ENCODE measurements at regions not wholly inside any gene's neighbourhood (a gene's known extent, or its start where the extent isn't known, plus 50 kb on each side); places are given as distances from the start of the nearest gene placed in this dataset.

DNA sequence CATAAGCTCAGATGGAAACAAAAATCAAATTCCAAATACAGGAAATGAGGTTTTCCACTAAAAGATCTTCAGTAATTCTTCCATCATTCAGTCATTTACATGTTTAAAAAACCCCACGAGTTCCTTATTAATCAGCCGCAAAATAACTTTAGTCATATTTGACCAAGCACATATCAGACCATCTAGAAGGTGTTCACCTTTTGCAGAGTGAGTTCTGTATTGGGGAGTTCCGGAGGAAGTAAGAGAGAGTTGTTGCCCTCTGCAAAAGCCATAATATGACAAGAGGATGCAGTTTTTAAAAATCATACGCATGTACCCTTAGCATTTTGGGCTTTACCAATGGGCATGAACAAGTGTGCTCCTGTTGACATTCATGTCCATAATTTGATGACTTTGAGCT is 61.6 kb downstream of the CCR1 start:
- intact Hi-C loops (cut with DNase I) = no loop called here
- no peak for DNase-seq (ENCODE audit: low spot score)

DNA sequence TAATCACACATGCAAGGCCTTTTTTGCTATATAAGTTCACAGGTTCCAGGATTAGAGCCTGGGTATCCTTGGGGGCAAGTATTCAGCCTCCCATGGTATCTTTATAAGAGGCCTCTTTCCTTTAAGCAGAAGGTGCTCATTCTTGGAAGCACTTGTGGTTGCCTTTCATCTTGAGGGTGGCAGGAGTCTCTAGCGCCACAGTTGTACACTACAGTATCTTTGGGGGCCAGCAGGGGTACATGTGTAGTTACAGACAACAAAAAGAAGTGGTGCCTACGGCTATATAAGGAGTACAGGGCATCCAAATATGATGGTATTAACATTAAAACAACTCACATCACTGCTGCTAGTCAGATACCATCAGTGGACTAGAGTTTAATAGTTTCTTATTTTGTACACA is 62.1 kb downstream of the CCR1 start:
- intact Hi-C loops (cut with DNase I) = no loop called here
- DNase-seq (ENCODE audit: low spot score) = no peak

DNA sequence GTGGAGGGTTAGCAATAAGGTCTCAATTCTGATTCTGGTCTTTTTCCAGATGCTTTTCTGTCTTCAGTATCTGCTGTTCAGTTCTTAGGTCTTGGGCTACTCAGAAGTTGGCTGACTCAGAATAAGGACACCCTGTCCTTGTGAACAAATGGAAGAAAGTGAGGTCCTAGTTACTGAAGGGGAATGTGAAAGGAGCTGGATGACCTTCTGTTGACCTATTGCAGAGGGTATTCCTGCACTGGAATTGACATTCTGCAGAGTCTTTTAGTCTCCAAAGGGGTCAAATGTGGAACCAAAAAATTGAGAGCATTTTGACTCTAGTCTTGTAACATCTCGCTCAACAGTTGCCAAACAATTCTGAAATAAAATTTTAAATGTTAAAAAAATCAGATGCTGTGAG is 63.0 kb downstream of the CCR1 start:
- no peak for DNase-seq (ENCODE audit: low spot score)
- intact Hi-C loops (cut with DNase I) = no loop called here

DNA sequence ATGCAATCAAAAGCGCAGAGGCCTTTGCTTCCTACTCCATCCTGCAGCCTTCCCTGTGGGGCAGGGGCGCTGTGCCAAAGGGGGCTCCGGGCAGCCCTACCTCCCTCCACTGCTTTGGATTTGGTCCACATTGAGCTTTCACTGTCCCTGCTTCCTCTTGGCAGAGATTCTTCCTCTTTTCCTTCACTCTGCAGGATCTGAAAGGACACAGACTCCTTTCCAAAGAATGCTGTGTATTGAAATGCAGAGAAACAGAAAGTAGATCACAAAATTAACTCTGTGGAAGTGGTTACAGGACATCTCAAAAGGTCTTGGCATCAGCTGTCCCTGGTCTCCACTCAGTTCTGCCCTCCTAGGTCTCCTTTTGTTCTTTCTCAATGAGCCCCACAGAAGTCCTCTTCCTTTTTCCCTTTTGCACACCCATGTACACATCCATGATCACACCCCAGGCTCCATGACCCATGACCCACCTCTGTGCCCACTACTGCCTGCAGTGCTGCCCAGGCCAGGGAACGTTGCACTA is 64.1 kb downstream of the CCR1 start:
- no peak for DNase-seq (ENCODE audit: low spot score)

DNA sequence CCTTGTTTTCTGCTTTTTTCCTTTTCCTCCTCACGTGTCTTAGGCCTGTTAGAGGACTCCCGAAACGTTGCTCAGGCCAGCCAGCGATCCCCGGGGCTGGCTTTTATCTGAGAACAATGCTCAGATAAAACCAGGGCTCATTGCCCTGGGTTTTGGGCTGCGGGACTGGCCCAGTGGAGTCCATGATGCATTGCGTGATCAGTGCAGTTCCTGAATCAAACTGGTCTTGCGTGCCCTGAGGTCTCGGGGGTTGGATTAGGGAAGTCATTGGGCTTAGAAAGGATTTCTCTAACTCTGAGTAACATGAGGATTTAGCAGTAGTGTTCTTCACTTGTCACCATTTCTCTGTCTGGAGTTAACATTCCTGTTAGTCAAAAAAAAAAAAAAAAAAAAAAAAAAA is 66.3 kb downstream of the CCR1 start:
- DNase-seq (ENCODE audit: low spot score) = no peak
- intact Hi-C loops (cut with DNase I) = no loop called here

More for the DNA sequence above, 64.1 kb downstream of the CCR1 start:
- intact Hi-C loops (cut with DNase I) = no loop called here

DNA sequence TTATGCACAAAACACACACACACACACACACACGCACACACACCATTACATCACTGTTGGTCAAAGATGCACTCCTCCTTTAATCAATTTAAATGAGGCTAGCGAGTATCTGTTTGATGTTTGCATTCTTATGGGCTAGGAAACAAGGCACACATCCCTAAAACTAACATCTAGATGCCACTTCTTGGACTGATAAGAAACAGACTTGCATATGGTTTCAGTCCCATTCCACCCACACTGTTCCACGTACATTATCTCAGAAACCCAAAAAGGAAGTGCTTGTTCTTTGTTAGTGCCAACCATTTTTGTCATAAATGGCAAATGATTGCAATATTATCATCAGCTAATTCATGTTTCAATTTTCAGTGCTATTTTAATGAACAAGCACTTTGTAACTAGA is 69.5 kb downstream of the CCR1 start:
- DNase-seq (ENCODE audit: low spot score) = no peak
- intact Hi-C loops (cut with DNase I) = no loop called here

DNA sequence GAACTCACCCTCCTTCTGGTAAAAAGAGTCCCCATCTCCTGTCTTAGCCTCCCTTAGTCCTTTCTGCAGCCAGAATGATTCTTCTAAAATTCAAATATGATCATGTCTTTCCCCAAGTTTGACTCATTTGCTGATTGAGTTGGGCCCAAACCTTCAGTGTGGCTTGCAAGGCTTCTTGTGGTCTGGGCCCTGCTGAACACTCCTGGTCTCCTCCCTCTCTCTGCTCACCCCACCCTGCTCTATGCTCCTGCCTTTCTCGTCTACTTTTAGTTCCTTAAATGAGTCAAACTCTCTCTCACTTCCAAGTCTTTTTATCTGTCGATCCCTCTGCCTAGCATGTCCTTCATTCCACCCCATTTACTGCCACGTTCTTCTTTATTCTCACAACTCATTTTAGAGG is 72.6 kb downstream of the CCR1 start:
- DNase-seq (ENCODE audit: low spot score) = no peak
- intact Hi-C loops (cut with DNase I) = no loop called here

DNA sequence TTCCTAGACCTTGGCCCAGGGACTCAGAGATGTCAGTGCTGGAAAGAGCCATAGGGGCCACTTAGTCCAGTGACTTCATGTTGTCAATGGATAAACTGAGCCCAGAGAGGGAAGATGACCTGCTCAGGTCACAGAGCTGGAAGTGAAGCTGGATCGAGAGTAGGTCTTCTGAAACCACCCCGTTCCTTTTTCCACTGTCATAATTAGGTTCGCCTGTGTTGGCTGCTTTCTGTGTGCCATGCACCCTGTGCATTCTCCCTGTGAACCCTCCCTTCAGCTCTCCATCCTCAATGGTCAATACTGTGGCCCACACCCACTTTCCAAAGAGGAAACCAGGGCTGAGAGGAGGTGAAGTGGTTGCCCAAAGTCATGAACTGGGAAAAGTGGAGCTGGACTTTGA is 74.8 kb downstream of the CCR1 start:
- no peak for DNase-seq (ENCODE audit: low spot score)
- intact Hi-C loops (cut with DNase I) = no loop called here

DNA sequence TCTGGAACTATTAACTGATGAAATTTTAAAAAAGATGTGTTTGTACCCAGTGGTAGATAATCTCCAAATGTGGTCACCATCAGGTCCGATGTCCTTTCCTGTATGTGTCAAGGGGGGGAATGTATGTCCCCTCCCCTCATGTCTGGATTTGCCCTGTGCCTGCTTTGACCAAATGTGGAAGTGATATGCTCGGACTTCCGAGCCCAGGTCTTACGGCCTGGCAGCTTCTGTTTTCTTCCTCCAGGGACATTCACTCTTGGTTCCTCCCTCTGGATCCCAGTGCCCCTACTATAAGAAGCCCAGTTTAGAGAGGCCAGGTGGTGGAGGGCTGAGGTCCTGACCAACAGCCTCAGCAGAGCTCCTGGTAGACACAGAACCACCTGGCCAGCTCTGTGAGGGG is 75.5 kb downstream of the CCR1 start:
- intact Hi-C loops (cut with DNase I) = no loop called here
- no peak for DNase-seq (ENCODE audit: low spot score)

DNA sequence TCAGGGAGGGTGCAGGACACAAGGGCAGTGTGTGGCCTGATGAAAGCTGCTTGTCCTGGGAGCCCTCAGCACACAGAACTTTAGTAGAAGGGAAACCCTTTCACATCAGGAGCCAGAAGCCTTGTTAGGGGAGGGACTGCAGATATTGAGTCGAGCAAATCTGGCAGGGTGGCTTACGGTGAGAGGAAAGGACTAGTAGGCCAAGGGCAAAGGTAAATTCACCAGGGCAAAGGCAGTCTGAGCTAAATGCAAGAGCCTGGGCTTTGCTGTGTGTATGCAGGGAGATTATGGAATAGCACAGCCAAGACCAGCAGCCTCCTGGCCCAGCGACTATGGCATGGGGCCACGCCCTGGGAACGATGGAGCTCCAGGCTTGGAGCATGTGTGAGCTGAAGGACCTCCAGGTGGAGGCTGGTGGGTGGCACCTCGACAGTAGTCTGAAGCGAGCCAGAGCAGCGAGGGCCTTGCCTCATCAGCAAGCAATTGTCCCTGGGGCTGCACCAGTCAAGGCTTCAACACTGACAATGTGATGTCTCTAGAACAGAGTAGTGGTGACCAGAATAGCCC is 76.1 kb downstream of the CCR1 start:
- intact Hi-C loops (cut with DNase I) = no loop called here
- DNase-seq (ENCODE audit: low spot score) = no peak

DNA sequence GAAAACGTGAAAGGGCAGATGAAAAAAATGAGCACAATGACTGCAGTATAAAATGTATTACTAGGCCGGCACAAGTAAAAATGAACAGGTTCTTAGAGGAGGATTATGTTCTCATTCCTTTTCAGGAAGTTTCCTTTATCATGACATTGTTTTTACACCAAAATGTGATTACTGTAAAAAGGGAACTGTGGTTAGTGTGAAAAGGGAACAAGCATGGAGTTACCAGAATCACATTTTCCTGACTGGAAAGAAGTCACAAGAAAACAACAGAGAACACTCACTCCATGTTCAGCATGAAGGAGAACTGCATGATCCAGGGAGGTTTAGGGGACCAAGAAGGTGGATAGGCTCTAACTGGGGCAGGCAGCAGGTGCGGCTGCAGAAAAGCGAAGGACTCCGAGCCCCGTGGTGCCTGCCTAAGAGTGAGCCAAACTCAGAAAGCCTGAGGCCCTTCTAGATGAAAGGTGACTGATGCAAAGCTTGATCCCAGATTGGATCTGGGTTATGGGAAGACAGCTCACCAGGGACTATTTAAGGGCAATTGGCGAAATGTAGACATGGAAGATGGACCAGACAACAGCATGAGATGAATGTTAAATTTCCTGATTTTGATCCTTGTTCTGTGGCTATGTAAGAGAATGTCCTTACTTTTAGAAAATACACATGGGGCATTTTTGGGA is 77.3 kb downstream of the CCR1 start:
- intact Hi-C loops (cut with DNase I) = no loop called here
- no peak for DNase-seq (ENCODE audit: low spot score)

DNA sequence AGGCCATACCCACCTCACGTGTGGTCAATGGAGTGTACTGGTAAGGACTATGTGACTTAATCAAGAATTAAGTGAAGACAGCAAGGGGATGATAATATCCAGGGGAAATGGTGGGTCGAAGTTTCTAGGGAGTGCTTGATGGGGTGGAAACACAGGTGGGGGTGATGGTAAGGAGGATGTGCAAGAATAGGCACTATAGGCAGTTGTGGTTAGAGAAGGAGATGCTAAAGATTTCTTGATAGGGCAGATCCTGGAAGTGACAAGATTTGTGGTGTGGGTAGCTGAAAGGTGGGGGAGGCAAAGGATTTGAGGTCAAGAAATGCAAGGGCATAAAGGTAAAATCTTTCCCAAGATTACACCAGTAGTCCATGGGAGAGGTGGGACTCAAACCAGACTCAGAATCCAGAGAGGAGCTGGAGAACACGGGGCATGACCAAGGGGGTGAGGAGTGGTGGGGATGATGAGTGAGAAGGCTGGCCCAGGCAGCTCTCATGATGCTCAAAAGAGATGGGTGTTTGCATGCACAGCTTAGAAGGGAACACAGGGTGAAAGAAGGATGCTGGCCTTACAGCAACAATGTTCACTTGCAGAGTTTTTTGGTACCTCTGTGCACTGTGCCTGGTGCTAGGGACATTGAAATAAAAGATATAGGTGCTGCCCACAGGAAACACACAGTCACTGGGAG is 78.4 kb downstream of the CCR1 start:
- intact Hi-C loops (cut with DNase I) = no loop called here
- DNase-seq (ENCODE audit: low spot score) = no peak

DNA sequence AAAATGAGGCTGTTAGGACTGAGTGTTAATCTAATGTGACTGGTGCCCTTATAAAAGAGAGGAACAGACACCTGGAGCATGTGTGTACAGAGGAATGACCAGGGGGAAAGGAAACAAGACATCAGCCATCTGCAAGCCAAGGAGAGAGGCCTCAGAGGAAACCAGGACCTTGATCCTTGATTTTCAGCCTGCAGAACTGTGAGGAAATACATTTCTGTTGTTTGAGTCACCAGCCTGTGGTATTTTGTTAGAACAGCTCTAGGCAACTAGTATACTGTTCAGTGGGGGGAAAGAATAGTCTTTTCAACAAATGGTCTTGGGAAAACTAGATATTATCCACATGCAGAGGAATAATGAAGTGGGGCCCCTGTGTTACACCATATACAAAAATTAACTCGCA is 80.6 kb downstream of the CCR1 start:
- intact Hi-C loops (cut with DNase I) = no loop called here
- DNase-seq (ENCODE audit: low spot score) = no peak

DNA sequence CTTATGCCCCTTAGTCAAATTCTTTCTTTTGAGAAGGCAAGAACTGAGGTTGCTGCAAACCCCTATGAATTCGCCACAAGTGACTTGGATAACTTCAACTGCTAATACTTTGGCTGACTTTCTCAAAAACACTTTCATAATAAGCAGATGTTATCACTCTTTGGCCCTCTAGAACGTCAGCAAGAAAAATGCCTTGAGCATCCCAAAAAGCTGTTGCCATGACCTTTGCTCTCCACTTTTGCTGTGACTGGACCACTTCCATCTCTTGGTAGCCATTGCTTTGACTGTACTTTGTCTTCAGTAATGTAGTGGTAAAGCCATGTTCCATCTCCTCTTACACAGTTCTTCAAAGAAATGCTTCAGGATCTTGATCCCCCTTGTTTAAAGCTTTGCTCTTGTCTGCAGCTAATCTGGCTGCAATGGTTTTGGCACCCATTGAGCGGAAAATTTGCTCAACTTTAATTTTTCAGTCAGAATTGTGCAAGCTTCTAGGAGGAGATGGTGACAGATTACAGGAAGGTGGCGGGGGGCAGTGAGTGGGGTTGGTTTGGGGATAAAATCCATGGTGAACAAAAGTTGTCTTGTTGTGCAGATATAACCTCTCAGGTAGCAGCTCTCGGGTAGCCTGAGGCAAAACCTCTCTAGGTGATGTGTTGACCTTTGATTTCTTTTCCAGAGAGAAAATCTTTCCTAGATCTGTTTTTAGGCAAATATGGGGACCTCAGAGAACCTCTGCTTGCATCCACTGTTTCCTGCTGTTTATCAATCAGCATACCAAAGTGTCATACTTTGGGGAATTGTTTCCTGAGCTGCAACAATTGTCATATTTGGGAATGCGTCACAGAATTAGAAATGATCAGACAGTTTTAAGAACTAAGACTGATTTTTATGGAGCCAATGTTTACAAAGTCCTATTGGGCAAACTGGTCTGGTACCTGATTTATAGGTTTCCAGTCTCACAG is 83.6 kb downstream of the CCR1 start:
- intact Hi-C loops (cut with DNase I) = no loop called here
- no peak for DNase-seq (ENCODE audit: low spot score)

DNA sequence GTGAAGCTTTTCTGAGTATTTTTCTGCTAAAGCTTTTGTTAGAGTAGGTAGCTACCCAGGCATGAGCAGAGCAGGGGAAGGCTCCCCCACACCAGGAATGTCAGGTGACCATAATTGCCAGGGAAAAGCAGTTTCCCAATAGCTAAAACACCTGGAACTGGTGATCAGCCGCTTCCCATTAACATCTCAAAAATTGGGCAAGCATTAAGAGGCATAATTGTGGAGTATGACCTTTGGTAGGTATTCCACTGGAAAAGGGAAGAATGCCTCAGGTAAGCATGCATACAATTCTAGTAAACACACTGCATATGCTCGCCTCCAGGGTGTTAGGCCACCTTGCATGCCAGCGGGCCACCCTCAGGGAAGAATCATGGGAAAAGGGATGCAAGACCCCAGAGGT is 84.5 kb downstream of the CCR1 start:
- intact Hi-C loops (cut with DNase I) = no loop called here

DNA sequence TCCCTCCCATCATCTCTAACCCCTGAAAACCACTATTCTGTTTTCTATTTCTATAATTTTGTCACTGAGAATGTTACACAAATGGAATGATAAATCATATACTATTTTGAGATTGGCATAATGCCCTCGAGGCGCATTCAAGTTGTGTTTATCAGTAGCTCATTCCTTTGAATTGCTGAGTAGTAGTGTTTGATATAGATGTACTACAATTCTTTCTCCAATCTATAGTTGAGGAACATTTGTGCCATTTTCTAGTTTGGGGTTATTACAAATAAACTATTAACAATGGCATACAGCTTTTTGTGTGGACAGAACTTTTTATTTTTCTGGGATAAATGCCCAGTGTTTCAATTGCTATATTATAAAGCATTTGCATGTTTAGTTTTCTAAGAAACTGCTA is 86.0 kb downstream of the CCR1 start:
- DNase-seq (ENCODE audit: low spot score) = no peak
- intact Hi-C loops (cut with DNase I) = no loop called here

More for the DNA sequence above, 84.5 kb downstream of the CCR1 start:
- no peak for DNase-seq (ENCODE audit: low spot score)

DNA sequence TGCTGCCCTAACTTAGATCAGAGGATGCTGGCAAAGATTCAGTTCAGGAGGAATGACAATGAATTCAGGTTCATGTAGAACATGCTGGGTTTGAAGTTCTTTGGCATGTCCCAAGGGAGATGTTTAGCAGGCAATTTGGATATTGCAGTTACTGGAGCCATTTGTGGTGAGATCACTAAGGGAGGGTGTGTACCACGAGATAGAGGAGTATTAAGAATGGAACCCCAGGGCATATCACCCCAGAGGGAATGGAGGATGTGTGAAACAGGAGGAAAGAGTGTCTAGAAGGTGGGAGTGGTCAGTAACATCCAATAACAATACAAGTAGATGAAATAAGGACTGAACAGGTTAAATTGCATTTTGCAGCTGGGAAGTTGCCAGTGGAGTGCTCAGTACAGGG is 87.1 kb downstream of the CCR1 start:
- DNase-seq (ENCODE audit: low spot score) = no peak
- intact Hi-C loops (cut with DNase I) = no loop called here

DNA sequence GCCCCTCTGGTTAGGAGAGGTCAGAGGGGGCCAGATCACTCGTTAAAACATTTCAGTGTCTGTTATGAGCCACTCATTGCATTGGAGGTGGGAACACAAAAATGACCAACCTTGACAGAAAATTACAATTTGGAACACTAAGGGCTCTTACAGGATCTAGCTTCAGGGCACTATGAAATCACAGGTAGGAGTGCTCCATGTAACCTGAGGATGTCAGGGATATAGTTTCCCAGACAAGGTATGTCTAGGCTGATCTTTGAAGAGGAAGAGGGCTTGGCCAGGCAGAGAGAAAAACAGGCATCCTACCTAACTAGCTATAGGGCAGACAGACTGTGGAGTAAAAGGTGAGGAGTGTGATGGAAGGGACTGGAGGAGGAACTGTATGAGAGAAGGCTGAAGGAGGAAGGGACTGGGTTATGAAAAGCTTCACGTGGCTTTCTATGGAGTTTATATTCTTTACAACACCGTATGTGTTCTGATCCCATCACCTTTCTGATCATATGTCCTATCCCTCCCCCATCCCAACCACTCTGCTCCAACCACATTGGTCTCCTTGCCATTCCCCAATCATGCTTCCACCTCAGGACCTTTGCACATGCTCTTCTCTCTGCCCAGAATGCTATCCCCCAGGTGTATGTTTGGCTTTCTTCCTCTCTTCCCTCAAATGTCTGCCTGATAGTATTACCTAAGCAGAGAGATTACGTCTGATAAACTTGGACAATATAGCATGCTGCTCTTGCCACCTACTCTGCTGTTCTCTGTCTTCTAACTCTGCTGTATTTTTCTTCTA is 88.2 kb downstream of the CCR1 start:
- intact Hi-C loops (cut with DNase I) = no loop called here
- DNase-seq (ENCODE audit: low spot score) = no peak

DNA sequence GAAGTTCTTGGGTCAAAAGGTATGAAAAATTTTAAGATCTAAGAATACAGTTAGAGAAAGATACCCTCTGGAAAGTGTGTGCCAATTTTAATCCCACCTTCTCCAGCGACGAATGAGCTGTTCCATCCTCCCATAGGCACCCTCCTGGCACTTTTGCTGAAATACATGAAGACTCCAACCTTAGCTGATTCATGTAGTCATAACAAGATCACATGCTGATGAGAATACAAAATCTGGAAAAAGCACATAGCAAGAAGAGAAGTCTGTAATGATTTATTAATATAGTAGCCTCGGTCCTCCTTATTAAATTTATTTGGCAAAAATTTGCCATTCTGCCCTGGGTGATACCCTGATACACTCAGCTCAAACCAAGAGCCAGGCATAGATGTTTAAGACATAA is 88.9 kb downstream of the CCR1 start:
- intact Hi-C loops (cut with DNase I) = no loop called here
- DNase-seq (ENCODE audit: low spot score) = no peak

Measured in posterior vena cava (tissue), 2 donors.